ENCODE measurements at regions not wholly inside any gene's neighbourhood (a gene's known extent, or its start where the extent isn't known, plus 50 kb on each side); places are given as distances from the start of the nearest gene placed in this dataset.

DNA sequence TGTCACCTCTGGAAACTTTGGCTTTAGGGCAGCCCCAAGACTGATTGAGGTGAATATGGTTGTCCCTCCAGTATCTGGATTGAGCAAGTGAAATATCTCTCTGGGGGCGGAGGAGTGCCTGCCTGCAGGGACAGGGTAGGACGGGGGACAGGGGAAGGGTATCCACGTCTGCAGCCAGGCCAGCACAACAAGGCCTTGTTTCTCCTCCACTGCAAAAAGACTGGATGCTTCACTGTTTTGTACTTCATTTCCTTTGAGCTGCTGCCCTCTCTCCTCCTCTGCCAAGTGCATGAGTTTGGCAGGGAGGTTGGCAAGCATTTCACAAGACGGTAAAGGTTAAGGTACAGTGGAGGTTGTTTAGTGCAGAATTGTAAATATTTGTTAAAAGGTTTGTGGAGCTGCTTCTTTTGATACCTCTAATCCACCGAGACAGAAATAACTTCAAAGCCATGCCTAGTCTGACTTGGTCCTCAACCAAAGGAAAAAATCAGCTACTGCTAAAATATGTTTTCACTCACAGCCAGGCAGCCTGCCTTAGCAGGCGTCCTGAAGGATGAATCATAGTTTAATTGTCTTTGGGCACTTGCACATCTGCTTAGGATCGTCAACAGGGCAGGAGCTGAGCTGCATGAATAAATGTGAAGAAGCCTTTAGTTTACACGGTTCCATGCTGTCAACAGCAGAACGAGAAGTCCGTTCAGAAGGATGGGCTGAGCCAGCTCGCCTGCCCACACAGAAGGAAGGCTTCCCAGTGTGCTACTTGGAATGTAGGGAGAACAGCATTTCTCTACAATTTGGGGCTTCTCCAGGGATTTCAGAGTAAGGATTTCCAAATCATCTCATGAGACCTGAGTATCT is 269.7 kb downstream of the TTC6 start (continued):
- TF ChIP-seq, protein P1, sequence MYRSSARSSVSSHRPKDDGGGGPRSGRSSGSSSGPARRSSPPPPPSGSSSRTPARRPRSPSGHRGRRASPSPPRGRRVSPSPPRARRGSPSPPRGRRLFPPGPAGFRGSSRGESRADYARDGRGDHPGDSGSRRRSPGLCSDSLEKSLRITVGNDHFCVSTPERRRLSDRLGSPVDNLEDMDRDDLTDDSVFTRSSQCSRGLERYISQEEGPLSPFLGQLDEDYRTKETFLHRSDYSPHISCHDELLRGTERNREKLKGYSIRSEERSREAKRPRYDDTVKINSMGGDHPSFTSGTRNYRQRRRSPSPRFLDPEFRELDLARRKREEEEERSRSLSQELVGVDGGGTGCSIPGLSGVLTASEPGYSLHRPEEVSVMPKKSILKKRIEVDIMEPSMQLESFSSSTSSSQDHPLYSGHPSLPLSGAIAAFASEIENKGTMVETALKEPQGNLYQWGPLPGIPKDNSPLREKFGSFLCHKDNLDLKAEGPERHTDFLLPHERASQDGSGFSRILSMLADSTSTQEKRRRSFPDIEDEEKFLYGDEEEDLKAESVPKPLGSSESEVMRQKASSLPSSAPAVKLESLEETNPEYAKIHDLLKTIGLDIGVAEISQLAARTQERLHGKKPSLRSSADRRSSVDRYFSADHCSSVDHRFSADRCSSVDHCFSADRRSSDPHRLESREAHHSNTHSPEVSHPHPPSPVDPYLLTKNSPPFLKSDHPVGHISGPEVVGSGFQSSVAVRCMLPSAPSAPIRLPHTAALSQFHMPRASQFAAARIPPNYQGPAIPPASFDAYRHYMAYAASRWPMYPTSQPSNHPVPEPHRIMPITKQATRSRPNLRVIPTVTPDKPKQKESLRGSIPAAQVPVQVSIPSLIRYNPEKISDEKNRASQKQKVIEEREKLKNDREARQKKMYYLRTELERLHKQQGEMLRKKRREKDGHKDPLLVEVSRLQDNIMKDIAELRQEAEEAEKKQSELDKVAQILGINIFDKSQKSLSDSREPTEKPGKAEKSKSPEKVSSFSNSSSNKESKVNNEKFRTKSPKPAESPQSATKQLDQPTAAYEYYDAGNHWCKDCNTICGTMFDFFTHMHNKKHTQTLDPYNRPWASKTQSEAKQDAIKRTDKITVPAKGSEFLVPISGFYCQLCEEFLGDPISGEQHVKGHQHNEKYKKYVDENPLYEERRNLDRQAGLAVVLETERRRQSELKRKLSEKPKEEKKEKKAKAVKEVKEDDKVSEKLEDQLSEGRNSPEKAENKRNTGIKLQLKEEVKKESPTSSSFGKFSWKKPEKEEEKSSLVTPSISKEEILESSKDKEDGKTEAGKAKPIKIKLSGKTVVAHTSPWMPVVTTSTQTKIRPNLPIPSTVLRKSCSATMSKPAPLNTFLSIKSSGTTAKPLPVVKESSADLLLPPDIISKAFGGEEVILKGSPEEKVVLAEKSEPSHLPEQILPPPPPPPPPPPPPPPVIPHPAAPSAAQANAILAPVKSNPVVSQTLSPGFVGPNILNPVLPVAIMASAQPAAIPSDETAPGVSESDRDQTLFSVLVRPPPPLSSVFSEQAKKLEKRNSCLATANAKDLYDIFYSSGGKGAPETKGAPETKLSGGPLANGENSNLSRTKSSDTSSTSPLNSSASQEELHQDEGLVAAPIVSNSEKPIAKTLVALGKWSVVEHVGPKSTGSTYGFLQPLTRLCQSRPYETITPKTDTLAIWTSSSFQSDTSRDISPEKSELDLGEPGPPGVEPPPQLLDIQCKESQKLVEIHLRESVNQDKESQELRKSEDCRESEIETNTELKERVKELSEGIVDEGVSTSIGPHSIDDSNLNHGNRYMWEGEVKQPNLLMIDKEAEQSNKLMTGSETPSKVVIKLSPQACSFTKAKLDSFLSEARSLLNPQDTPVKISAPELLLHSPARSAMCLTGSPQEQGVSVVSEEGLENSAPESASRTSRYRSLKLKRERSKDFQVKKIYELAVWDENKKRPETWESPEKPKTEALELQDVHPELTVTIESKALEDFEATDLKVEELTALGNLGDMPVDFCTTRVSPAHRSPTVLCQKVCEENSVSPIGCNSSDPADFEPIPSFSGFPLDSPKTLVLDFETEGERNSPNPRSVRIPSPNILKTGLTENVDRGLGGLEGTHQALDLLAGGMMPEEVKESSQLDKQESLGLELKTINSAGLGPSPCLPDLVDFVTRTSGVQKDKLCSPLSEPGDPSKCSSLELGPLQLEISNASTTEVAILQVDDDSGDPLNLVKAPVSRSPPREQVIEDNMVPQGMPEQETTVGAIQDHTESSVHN (CRISPR knock-in tag; IDR thresholded peaks at IDR 0.05), result peak; percentile 82
- TF ChIP-seq GFI1 (CRISPR knock-in tag; IDR thresholded peaks at IDR 0.05; ENCODE audit: borderline replicate concordance), result peak; percentile 90
- TF ChIP-seq TBP (CRISPR knock-in tag; IDR thresholded peaks at IDR 0.05), result peak; percentile 70; the same call in 1 of the 2 replicates
- TF ChIP-seq, protein P2, sequence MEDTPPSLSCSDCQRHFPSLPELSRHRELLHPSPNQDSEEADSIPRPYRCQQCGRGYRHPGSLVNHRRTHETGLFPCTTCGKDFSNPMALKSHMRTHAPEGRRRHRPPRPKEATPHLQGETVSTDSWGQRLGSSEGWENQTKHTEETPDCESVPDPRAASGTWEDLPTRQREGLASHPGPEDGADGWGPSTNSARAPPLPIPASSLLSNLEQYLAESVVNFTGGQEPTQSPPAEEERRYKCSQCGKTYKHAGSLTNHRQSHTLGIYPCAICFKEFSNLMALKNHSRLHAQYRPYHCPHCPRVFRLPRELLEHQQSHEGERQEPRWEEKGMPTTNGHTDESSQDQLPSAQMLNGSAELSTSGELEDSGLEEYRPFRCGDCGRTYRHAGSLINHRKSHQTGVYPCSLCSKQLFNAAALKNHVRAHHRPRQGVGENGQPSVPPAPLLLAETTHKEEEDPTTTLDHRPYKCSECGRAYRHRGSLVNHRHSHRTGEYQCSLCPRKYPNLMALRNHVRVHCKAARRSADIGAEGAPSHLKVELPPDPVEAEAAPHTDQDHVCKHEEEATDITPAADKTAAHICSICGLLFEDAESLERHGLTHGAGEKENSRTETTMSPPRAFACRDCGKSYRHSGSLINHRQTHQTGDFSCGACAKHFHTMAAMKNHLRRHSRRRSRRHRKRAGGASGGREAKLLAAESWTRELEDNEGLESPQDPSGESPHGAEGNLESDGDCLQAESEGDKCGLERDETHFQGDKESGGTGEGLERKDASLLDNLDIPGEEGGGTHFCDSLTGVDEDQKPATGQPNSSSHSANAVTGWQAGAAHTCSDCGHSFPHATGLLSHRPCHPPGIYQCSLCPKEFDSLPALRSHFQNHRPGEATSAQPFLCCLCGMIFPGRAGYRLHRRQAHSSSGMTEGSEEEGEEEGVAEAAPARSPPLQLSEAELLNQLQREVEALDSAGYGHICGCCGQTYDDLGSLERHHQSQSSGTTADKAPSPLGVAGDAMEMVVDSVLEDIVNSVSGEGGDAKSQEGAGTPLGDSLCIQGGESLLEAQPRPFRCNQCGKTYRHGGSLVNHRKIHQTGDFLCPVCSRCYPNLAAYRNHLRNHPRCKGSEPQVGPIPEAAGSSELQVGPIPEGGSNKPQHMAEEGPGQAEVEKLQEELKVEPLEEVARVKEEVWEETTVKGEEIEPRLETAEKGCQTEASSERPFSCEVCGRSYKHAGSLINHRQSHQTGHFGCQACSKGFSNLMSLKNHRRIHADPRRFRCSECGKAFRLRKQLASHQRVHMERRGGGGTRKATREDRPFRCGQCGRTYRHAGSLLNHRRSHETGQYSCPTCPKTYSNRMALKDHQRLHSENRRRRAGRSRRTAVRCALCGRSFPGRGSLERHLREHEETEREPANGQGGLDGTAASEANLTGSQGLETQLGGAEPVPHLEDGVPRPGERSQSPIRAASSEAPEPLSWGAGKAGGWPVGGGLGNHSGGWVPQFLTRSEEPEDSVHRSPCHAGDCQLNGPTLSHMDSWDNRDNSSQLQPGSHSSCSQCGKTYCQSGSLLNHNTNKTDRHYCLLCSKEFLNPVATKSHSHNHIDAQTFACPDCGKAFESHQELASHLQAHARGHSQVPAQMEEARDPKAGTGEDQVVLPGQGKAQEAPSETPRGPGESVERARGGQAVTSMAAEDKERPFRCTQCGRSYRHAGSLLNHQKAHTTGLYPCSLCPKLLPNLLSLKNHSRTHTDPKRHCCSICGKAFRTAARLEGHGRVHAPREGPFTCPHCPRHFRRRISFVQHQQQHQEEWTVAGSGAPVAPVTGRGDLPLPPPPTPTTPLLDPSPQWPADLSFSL (CRISPR knock-in tag; IDR thresholded peaks at IDR 0.05), result peak; percentile 73; the same call in 1 of the 2 replicates
- peak; percentile 96 for TF ChIP-seq SMYD3 (CRISPR knock-in tag; IDR thresholded peaks at IDR 0.05)
- no peak for TF ChIP-seq ZNF883 (CRISPR knock-in tag; IDR thresholded peaks at IDR 0.05; ENCODE audit: not compliant biosample characterization)
- TF ChIP-seq PCBP1 (IDR thresholded peaks at IDR 0.05; ENCODE audit: borderline replicate concordance, low read depth, low read length), result no peak
- TF ChIP-seq, protein P3, sequence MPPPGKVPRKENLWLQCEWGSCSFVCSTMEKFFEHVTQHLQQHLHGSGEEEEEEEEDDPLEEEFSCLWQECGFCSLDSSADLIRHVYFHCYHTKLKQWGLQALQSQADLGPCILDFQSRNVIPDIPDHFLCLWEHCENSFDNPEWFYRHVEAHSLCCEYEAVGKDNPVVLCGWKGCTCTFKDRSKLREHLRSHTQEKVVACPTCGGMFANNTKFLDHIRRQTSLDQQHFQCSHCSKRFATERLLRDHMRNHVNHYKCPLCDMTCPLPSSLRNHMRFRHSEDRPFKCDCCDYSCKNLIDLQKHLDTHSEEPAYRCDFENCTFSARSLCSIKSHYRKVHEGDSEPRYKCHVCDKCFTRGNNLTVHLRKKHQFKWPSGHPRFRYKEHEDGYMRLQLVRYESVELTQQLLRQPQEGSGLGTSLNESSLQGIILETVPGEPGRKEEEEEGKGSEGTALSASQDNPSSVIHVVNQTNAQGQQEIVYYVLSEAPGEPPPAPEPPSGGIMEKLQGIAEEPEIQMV (CRISPR knock-in tag; IDR thresholded peaks at IDR 0.05; ENCODE audit: low read depth), result peak; percentile 92
- TF ChIP-seq, protein P4, sequence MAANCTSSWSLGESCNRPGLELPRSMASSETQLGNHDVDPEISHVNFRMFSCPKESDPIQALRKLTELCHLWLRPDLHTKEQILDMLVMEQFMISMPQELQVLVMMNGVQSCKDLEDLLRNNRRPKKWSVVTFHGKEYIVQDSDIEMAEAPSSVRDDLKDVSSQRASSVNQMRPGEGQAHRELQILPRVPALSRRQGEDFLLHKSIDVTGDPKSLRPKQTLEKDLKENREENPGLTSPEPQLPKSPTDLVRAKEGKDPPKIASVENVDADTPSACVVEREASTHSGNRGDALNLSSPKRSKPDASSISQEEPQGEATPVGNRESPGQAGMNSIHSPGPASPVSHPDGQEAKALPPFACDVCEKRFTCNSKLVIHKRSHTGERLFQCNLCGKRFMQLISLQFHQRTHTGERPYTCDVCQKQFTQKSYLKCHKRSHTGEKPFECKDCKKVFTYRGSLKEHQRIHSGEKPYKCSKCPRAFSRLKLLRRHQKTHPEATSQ (CRISPR knock-in tag; IDR thresholded peaks at IDR 0.05; ENCODE audit: borderline replicate concordance), result peak; percentile 99
